Tibial artery (tissue), 4 donors: ENCODE measurements at regions not wholly inside any gene's neighbourhood (a gene's known extent, or its start where the extent isn't known, plus 50 kb on each side); places are given as distances from the start of the nearest gene placed in this dataset.

Experiments
- DNase-seq, 2 donors: peaks; one replicate each; pipeline ENCODE4 v3.0.0-alpha.2; 2019
- H3K27ac ChIP-seq, 2 donors: fragments of 200-600 bp; sonication (generic) in 1 of 2; 1 replicate in 1 of 2; 2 replicates in 1 of 2; pipeline ENCODE4 v1.5.1; 2018 to 2019; ENCODE audit warnings: mild to moderate bottlenecking in 1 of 2
- H3K27me3 ChIP-seq, 2 donors: fragments of 200-600 bp; sonication (generic) in 1 of 2; one replicate each; pipeline versions ENCODE4 v1.5.1 to v1.6.0; 2016 to 2019
- H3K36me3 ChIP-seq, 3 donors: fragments of 200-600 bp; sonication (generic) in 2 of 3; one replicate each; pipeline ENCODE4 v1.5.1; 2016 to 2019; ENCODE audit warnings: mild to moderate bottlenecking in 2 of 3
- H3K4me1 ChIP-seq, 4 donors: fragments of 200-600 bp; sonication (generic) in 2 of 4; 1 replicate in 3 of 4; 2 replicates in 1 of 4; pipeline ENCODE4 v1.5.1; 2016 to 2019
- H3K4me3 ChIP-seq, 2 donors: fragments of 200-600 bp; sonication (generic) in 1 of 2; 1 replicate in 1 of 2; 2 replicates in 1 of 2; pipeline ENCODE4 v1.5.1; 2018 to 2019; ENCODE audit warnings: mild to moderate bottlenecking in 2 of 2
- H3K9me3 ChIP-seq, 3 donors: fragments of 200-600 bp; sonication (generic) in 1 of 3; one replicate each; pipeline ENCODE4 v1.5.1; 2016 to 2019
- CTCF ChIP-seq, 2 experiments: fragments of 200-600 bp in 1 of 2; fragments of 450-650 bp in 1 of 2; IDR thresholded peaks; one replicate each; pipeline ENCODE4 v1.5.1; 2017 to 2019; ENCODE audit warnings: antibody characterized with exemption in 2 of 2, mild to moderate bottlenecking in 1 of 2, moderate library complexity in 1 of 2
- intact Hi-C: fragments of 100-400 bp; cut with DNase I; formaldehyde crosslinking; loops from one replicate; pipeline ENCODE4 v1.15.0; 2023; ENCODE audit warnings: low total_unique reads

DNA sequence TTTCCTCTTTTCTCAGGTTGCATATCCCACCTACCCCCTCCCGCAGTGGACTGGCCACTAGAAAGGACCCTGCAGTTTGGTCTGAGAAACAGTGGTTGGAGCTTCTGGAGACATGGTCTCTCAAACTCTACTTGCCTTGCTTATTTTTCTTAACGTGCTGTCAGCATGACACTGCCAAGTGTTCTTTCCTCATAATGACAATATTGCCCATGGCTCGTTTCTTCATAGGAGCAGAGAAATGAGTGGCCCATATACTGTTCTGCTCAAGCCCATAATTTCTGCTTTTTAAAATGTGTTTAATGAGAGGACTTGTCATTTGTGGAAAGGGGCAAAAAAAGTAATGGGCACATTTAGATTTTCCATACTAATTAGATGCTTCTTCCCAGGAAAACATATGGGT is 828.7 kb downstream of the BCL11A start:
- no peak overlapping the region for H3K4me3 ChIP-seq
- H3K9me3 ChIP-seq = no peaks in the 10 kb centered on the region
- TF ChIP-seq CTCF (IDR thresholded peaks at IDR 0.05) = no peak
- H3K27me3 ChIP-seq = no peaks in the 10 kb centered on the region
- no peak overlapping the region for H3K27ac ChIP-seq
- H3K4me1 ChIP-seq = no peaks in the 10 kb centered on the region
- DNase-seq = no peak
- H3K36me3 ChIP-seq = no peaks in the 10 kb centered on the region
- intact Hi-C loops = no loop called here

- no peak overlapping the region for H3K27ac ChIP-seq
- H3K27me3 ChIP-seq = no peaks in the 10 kb centered on the region
- intact Hi-C loops = no loop called here
- no peak for DNase-seq
- H3K36me3 ChIP-seq = no peaks in the 10 kb centered on the region
- no peak for TF ChIP-seq CTCF (IDR thresholded peaks at IDR 0.05)
- no peaks in the 10 kb centered on the region for H3K4me1 ChIP-seq
- no peaks in the 10 kb centered on the region for H3K9me3 ChIP-seq
- H3K4me3 ChIP-seq = no peak overlapping the region
Observed at GRCh38 chr2:59720296-59720866, 833.1 kb downstream of the BCL11A start.

- Histone ChIP-seq H3K9me3 (no peaks in the 10 kb centered on the region), H3K27me3 (no peaks in the 10 kb centered on the region), H3K4me1 (no peaks in the 10 kb centered on the region), H3K36me3 (no peaks in the 10 kb centered on the region), H3K27ac (no peak overlapping the region), H3K4me3 (no peak overlapping the region)
- DNase-seq = no peak
- intact Hi-C loops = no loop called here
- no peak for TF ChIP-seq CTCF (IDR thresholded peaks at IDR 0.05)
Observed at GRCh38 chr2:59713577-59713976, 839.9 kb downstream of the BCL11A start.

DNA sequence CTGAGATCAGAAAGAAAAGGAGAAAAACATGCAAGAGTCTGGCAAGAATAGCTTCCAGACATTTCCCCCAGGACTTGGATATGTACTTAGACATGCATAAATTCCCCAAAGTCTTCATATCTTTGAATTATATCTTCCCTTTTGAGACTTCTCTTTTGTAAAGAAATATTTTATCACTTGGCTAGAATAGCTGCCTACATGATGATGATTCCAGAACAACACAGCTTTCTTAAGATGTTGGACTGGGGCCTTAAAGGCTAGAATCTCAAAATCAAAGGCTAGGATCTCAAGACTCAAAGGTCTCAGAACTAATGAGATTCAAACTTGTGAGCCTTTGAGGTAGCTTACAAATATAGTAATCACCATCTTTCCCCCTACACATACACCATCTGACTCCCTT is 842.3 kb downstream of the BCL11A start:
- no peak overlapping the region for H3K4me3 ChIP-seq
- H3K27ac ChIP-seq = no peak overlapping the region
- no peak for TF ChIP-seq CTCF (IDR thresholded peaks at IDR 0.05)
- intact Hi-C loops = no loop called here
- no peaks in the 10 kb centered on the region for H3K36me3 ChIP-seq
- H3K4me1 ChIP-seq = no peaks in the 10 kb centered on the region
- H3K9me3 ChIP-seq = no peaks in the 10 kb centered on the region
- DNase-seq = no peak
- no peaks in the 10 kb centered on the region for H3K27me3 ChIP-seq

GRCh38 chr2:59706729-59707128 is 846.7 kb downstream of the BCL11A start:
- Histone ChIP-seq H3K36me3 (no peaks in the 10 kb centered on the region), H3K4me1 (no peaks in the 10 kb centered on the region), H3K27me3 (no peaks in the 10 kb centered on the region), H3K4me3 (no peak overlapping the region), H3K9me3 (peaks cover 0 to 4% (median 0%) of the 10 kb centered on the region in 3 donors), H3K27ac (no peak overlapping the region)
- DNase-seq = no peak
- no peak for TF ChIP-seq CTCF (IDR thresholded peaks at IDR 0.05)
- intact Hi-C loops = no loop called here

DNA sequence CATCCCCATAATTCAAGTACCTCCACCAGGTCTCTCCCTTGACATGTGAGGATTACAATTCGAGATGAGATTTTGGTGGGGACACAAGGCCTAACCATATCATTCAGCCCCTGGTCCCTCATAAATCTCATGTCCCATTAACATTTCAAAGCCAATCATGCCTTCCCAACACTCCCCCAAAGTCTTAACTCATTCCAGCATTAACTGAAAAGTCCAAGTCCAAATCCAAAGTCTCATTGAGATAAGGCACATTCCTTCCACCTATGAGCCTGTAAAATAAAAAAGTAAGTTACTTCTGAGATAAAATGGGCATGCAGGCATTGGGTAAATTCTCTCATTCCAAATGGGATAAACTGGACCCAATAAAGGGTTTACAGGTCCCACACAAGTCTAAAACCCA is 849.7 kb downstream of the BCL11A start:
- Histone ChIP-seq H3K9me3 (peaks cover 0 to 4% (median 0%) of the 10 kb centered on the region in 3 donors), H3K4me1 (no peaks in the 10 kb centered on the region), H3K4me3 (no peak overlapping the region), H3K27me3 (no peaks in the 10 kb centered on the region), H3K27ac (no peak overlapping the region), H3K36me3 (no peaks in the 10 kb centered on the region)
- intact Hi-C loops = no loop called here
- TF ChIP-seq CTCF (IDR thresholded peaks at IDR 0.05) = no peak
- no peak for DNase-seq
